ENCODE measurements at regions not wholly inside any gene's neighbourhood (a gene's known extent, or its start where the extent isn't known, plus 50 kb on each side); places are given as distances from the start of the nearest gene placed in this dataset.
"Not testable (repeated sequence)": the region's sequence is repeated elsewhere in the genome, so short reads cannot be mapped to it uniquely, and the experiment has no call there.

GRCh38 chr9:31229976-31230375 lies 1154.5 kb upstream of the ACO1 start:
- not testable (repeated sequence) for DNase-seq

GRCh38 chr9:31232485-31232884 lies 1152.0 kb upstream of the ACO1 start:
- no peak for DNase-seq

- DNase-seq = no peak
These were observed 1148.1 kb upstream of the ACO1 start for GRCh38 chr9:31236344-31236743.

GRCh38 chr9:31243386-31243785 lies 1141.1 kb upstream of the ACO1 start:
- DNase-seq = no peak

- DNase-seq = no peak
These were observed 1136.3 kb upstream of the ACO1 start for GRCh38 chr9:31248156-31248555.

- no peak for DNase-seq
These were observed 1133.1 kb upstream of the ACO1 start for GRCh38 chr9:31251386-31251785.

- no peak for DNase-seq
These were observed 1130.4 kb upstream of the ACO1 start for GRCh38 chr9:31253800-31254762.

GRCh38 chr9:31255211-31255610 lies 1129.2 kb upstream of the ACO1 start:
- no peak for DNase-seq

GRCh38 chr9:31259824-31260223 lies 1124.6 kb upstream of the ACO1 start:
- no peak for DNase-seq

GRCh38 chr9:31272456-31273295 lies 1111.8 kb upstream of the ACO1 start:
- DNase-seq = no peak

- DNase-seq = no peak
These were observed 1109.0 kb upstream of the ACO1 start for GRCh38 chr9:31275419-31275818.

- no peak for DNase-seq
These were observed 1093.7 kb upstream of the ACO1 start for GRCh38 chr9:31290731-31291130.

GRCh38 chr9:31302620-31303418 lies 1081.6 kb upstream of the ACO1 start:
- no peak for DNase-seq

GRCh38 chr9:31304576-31304975 lies 1079.9 kb upstream of the ACO1 start:
- no peak for DNase-seq

- no peak for DNase-seq
These were observed 1070.2 kb upstream of the ACO1 start for GRCh38 chr9:31314241-31314640.

- no peak for DNase-seq
These were observed 1063.9 kb upstream of the ACO1 start for GRCh38 chr9:31320494-31320893.

- no peak for DNase-seq
These were observed 1063.2 kb upstream of the ACO1 start for GRCh38 chr9:31321256-31321655.

GRCh38 chr9:31321686-31322085 lies 1062.8 kb upstream of the ACO1 start:
- no peak for DNase-seq

GRCh38 chr9:31323726-31324444 lies 1060.6 kb upstream of the ACO1 start:
- no peak for DNase-seq

- DNase-seq = no peak
These were observed 1058.7 kb upstream of the ACO1 start for GRCh38 chr9:31325778-31326177.

GRCh38 chr9:31326883-31327282 lies 1057.6 kb upstream of the ACO1 start:
- DNase-seq = not testable (repeated sequence)

- no peak for DNase-seq
These were observed 1049.5 kb upstream of the ACO1 start for GRCh38 chr9:31334837-31335528.

All from cerebellar nuclear complex (tissue), 1 donor.